ENCODE measurements at regions not wholly inside any gene's neighbourhood (a gene's known extent, or its start where the extent isn't known, plus 50 kb on each side); places are given as distances from the start of the nearest gene placed in this dataset.

GRCh38 chr6:157763904-157764177 lies 59.2 kb upstream of the SNX9 start (continued):
- TF ChIP-seq RELA (CRISPR knock-in tag; IDR thresholded peaks at IDR 0.05; ENCODE audit: borderline replicate concordance) (no peak), FOXP4 (CRISPR knock-in tag; IDR thresholded peaks at IDR 0.05) (no peak), SP1 (CRISPR knock-in tag; conservative IDR thresholded peaks at IDR 0.05) (no peak), E2F5 (CRISPR knock-in tag; IDR thresholded peaks at IDR 0.05) (no peak), ZNF263 (CRISPR knock-in tag; IDR thresholded peaks at IDR 0.05; ENCODE audit: low read depth) (no peak), ATF1 (CRISPR knock-in tag; IDR thresholded peaks at IDR 0.05) (no peak), HMGXB4 (CRISPR knock-in tag; IDR thresholded peaks at IDR 0.05) (no peak), ZSCAN18 (CRISPR knock-in tag; IDR thresholded peaks at IDR 0.05) (no peak), OVOL2 (CRISPR knock-in tag; IDR thresholded peaks at IDR 0.05; ENCODE audit: borderline replicate concordance) (no peak), TCF7 (CRISPR knock-in tag; IDR thresholded peaks at IDR 0.05; ENCODE audit: low read depth) (no peak), GRHL2 (CRISPR knock-in tag; IDR thresholded peaks at IDR 0.05; ENCODE audit: insufficient replicate concordance, severe bottlenecking) (no peak), USF1 (CRISPR knock-in tag; IDR thresholded peaks at IDR 0.05) (no peak), ELF4 (CRISPR knock-in tag; IDR thresholded peaks at IDR 0.05; ENCODE audit: low read depth) (no peak), ATF2 (CRISPR knock-in tag; IDR thresholded peaks at IDR 0.05; ENCODE audit: borderline replicate concordance, low read depth) (no peak)

- no peaks in the 10 kb centered on the region for H3K9me3 Mint-ChIP-seq
- no peaks in the 10 kb centered on the region for H3K27me3 Mint-ChIP-seq (ENCODE audit: low read depth)
- ATAC-seq: no peak
- ChIA-PET POLR2A (no interaction called here), CTCF (interaction anchor here (6.8 kb wide), 1 partner anchor 109 kb away, joined by 59 read pairs; no protein-coding TSS in a partner anchor)
- no peak for DNase-seq (ENCODE audit: low spot score)
- H3K4me3 Mint-ChIP-seq: no peak overlapping the region
- H3K36me3 Mint-ChIP-seq: no peaks in the 10 kb centered on the region
- H3K27ac Mint-ChIP-seq: peak overlapping the region; percentile 90
- TF ChIP-seq ZSCAN18 (CRISPR knock-in tag; IDR thresholded peaks at IDR 0.05): no peak
- peak; percentile 54; the same call in 1 of the 2 replicates for TF ChIP-seq GABPB1 (CRISPR knock-in tag; IDR thresholded peaks at IDR 0.05)
- no peak for TF ChIP-seq SOX15 (CRISPR knock-in tag; IDR thresholded peaks at IDR 0.05)
- H3K4me1 Mint-ChIP-seq: peaks cover 69% of the 10 kb centered on the region
These were observed 58.6 kb upstream of the SNX9 start for GRCh38 chr6:157764178-157765068.
